HUDEP-2 (cell line): ENCODE measurements at regions not wholly inside any gene's neighbourhood (a gene's known extent, or its start where the extent isn't known, plus 50 kb on each side); places are given as distances from the start of the nearest gene placed in this dataset.
"Not testable (repeated sequence)": the region's sequence is repeated elsewhere in the genome, so short reads cannot be mapped to it uniquely, and the experiment has no call there.

Experiments
- DNase-seq, 76 experiments: peaks; one replicate each; lab custom pipeline; 2025; ENCODE audit not compliant: unreplicated experiment in 76 of 76; lab: John Stamatoyannopoulos, UW

DNA sequence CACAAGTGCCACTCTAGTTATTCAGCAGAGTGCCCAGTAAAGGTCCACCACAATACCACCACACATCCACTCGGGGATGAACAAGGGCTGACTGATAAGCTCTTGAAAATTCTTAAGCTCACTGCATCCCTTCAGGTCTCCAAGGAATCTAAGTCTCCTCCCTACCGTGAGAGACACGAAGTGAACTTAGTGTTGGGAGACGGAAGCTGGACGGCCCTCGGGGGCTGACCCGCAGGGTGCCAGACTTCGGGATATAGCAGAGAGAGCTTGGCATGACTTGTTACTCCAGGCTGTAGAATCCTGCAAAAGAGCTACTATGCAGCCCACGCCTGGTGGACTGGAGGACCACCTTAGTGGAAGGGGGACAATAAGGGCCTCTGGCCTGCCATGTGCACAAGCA lies 75.1 kb downstream of the LYZL1 start:
- DNase-seq: not testable (repeated sequence)

DNA sequence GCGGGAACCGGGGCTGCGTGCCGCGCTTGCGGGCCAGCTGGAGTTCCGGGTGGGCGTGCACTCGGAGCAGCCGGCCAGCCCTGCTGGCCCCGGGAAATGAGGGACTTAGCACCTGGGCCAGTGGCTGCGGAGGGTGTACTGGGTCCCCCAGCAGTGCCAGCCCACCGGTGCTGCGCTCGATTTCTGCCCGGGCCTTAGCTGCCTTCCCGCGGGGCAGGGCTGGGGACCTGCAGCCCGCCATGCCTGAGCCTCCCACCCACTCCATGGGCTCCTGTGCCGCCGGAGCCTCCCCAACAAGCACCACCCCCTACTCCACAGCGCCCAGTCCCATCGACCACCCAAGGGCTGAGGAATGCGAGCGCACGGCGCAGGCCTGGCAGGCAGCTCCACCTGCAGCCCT lies 77.3 kb downstream of the LYZL1 start:
- DNase-seq: not testable (repeated sequence)

DNA sequence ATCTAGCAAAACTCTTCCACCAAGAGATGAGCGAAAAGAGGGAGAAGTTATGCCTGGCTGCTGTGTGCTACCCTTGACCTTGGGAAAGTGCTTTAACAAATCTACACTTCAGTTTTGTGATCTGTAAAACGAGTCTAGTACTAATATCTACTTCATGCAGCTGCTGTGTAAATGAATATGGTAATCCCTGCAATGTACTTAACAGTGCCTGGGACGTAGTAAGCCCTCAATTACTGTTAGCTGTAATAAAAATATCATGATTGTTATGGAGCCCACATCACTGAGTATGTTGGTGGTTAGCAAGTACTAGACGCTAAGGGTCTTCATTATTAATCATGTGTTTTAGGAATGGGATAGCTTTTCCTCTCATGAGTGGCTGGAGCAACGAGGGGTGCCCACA lies 80.5 kb downstream of the LYZL1 start:
- no peak for DNase-seq

DNA sequence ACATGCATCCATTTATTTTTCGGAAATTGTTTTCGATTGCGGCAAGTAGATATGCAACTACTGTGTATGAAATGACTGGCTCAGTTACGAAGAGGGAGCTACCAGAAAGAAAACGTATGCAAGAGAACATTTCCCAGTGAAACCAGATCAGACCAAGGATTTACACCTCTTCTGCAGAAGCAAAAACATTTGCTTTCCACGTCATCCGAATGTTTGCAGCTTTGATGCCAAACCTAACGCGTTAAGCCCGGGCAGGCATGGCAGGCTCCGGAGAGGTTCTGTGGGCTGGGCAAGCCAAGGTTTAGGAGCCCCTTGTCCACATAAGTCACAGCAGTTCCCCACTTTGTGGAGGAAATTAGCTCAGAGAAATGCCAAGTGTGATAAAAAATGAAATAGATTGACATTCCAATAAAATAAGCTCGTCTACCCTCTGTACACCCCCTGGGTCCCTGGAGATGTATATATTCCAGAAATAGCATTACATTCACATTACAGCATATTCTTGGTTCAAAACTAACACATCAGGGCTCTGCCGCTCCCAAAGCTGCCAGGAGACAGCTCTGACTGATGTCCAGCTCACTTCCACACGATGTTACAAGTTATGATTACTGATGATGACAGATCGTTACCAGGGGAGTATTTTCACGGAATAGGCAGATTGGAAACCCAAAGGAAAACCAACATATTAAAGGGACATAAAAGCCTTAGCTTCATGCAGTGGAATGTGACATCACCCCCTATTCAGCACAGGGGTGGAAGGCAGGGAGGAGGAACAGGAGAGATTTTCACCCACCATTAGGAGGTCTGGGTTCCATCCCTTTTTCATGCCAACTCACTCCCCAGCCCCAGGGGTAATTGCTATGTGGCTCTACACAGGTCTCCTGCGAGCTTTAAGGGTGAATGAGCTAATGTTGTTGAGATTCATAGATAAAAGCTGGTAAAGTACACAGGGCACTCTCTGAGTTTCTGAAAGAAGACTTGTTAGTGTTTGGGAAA lies 81.5 kb downstream of the LYZL1 start:
- DNase-seq: no peak

DNA sequence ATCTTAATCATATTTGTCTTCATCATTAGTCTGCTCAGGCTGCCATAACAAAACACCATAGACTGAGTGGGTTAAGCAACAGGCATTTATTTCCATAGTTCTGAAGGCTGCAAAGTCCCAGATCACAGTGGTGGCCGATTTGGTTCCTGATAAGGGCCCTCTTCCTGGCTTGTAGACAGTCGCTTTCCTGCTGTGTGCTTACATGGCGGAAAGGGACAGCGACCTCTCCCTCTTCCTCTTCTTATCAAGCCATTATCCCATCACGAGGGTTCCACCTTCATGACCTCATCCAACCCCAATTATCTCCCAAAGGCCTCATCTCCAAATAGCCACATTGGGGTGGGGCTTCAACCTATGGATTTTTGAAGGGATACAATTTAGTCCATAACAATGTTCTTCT lies 84.0 kb downstream of the LYZL1 start:
- no peak for DNase-seq

DNA sequence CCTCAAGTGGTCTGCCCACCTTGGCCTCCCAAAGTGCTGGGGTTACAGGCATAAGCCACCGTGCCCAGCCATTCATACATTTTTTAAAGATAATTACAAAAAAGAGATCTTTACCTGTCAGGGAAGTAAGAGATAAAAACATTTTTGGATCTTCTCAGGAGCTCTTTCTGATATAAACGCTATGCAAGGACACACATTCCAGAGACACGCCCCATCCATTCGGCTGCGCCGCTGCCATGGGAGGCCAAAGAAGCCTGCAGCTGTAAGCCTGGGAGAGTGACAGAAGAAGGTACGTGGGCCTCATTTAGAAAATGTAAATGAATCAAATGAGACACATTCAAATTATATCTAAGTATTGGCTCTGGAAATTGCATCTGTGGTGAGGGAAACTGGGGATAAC lies 85.3 kb downstream of the LYZL1 start:
- DNase-seq: no peak

DNA sequence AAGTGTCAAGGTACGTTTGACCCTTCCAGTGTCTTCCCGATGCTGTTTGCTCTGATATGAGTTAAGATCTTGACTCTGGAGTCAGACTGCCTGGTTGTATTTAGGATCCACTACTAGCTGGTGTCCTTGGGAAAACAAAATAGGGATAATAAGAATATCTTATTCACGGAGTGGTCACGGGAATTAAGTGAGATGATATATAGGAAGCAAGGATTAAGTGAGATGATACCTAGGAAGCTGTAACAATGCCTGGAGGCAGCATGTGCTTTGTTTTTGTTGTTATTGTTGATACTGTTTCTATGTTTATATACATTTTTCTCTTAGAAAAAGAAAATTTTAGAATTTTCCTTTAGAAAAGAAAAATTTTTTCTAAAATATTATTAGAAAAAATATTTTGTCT lies 87.0 kb downstream of the LYZL1 start:
- DNase-seq: no peak

DNA sequence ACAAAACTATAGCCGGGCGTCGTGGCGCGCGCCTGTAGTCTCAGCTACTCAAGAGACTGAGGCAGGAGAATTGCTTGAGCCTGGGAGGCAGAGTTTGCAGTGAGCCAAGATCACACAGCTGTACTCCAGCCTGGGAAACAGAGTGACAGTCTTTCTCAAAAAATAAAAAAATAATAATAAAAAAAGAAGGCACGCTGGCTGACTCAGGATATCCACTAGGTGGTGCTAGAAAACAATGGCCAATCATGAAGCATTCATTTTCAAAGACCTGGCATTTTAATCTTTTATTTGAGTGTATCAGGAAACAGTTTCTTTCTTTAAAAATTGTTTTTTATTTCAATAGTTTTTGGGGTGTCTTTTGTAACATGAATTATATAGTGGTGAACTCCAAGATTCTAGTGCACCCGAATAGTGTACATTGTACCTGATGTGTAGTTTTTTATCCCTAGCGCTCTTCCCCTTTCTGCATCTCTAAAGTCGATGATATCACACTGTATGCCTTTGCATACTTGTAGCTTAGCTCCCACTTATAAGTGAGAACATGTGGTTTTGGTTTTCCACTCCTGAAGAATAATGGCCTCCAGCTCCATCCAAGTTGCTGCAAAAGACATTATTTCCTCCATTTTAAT lies 88.6 kb downstream of the LYZL1 start:
- peak in 6 of 76 experiments; percentile 2 to 8 (median 5) for DNase-seq

DNA sequence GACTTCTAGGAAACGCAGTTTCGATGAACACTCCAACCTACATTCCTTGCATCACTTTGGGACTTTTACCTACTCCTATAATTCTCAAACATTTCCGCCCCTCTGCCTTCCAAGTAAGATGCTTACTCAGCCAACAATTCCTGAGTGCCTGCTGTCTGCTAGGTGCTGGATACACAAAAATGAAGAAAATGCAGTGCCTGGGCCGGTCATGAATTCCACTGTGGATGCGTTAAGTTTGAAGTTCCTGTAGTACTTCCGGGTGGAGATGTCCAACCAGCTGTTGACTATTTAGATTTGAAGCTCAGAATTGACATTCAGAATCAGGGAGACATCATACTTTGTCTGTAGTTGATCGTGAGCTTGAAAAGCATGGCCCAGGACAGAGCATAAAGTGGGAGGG lies 89.2 kb downstream of the LYZL1 start:
- DNase-seq: no peak

DNA sequence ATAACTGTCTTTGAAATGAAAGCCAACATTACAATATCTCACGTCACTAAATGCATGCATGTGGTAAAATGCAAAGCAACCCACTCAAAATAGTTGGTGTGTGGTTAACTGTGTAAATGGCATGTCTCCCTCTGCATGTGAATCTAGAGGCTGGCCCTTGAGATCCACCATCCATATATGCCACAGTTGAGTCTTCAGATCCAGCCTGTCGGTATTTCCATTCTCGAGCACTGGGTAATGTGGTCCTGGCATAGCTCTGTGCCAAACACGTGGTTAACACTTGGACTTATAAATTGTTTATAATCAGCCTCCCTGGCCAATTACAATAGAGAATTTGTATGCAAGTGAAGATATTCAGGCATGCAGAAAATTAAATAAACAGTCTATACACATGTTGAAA lies 90.3 kb downstream of the LYZL1 start:
- DNase-seq: no peak

DNA sequence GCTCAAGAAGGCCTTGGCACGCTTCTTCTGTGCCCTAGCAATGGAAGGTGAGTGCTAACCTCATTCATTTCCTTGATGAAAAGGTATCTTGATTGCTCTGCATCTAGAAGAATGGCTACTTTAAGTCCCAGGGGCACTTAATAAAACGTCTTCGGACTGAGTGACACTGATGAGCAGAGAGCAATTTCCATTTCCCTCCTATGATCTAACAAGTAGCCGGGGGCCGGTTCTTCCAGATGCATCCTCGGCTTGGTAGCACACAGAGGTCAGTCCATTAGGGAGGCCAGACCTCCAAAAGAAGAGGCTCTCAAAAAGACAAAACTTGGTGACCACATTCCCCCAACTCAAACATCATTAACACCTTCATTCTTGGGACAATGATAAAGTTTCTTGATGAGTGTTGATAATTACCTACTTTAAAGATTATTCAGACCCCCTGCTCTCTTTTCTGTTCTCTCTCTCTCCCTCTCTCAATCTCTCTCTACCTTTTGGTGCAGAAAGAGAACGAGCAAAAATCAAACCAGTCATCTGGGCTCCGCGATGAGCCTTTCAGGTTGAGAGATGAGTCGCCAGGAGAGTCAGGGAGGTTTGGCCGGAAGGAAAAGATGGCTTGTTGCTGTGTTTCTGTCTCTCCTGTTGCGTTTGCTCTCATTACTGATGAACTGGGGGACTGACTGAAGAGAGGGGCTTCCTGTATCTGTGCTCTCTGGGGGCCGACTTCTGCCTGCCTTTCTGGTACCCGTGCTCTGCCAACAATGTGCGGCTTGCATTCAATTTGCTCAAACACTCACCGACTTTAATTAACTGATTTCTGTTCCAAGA lies 91.1 kb downstream of the LYZL1 start:
- DNase-seq: not testable (repeated sequence)

DNA sequence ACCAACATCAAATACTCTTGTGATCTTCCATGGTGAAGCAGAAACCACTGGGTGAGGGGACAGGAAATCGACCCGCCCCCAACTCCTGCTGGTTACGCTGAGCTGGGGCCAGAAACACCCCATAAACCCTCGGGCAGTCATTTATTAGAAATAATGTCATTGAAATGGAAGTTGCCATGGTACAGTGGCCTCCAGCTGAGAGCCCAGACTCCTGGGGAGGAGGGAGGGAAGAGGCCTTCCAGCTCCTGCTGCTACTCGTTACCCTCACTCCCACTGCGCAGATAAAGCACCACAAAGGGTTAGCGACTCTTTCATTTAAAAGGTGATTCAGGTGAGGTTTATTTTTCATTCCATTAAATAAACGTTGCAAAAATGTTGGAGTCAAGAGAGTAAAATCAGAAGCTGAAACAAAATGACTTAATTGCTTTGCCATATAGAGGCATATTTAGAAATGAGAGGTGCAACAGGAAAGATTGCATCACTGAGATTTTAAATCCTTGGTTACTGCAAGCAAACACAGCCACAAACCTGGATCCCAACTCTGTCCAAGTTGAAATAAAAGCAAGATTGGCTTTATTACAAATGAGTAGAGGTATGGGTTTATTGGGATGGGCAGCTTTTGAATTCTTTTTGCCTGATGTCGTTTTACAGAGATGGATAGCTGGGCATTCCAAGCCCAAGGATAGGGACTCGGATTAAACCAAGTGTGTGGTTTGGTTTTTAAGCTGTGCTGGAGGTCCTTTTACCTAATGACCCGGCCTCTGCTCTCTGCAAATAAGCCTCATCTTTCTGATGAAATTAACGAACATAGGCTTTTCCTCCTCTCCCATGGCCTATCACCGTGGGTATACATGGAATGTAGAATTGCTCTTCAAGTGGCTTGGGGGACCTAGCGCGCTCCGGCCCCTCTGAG lies 92.0 kb downstream of the LYZL1 start:
- not testable (repeated sequence) for DNase-seq

DNA sequence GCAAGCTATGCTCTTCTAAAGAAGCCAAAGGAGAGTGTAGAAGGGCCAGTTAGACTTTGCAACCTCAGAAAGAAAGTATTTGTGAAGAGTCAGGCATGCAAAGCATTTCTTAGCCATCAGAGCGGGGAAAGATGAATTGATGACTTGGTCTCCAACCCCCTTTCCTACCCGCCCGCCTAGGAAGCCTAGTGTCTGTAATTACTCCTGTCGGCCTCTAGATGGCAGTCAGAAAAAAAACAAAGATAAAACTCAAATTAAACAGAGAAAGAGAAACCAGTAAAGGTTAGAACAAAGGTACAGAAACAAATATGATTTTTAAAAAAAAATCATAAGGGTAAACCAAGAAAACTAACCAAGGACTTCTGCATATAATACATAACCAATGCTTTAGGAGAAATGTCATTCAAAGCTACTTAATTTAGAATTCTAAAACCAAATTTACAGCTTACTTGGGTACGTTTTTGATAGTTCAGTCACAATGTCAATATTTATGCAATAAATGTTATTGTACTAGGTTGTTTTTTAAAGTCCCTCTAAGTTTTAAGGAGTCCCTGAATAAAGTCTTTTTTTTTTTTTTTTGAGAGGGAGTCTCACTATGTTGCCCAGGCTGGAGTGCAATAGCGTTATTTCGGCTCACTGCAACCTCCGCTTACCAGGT lies 97.6 kb downstream of the LYZL1 start:
- DNase-seq: peak in 3 of 76 experiments; percentile 2 to 9 (median 2)

DNA sequence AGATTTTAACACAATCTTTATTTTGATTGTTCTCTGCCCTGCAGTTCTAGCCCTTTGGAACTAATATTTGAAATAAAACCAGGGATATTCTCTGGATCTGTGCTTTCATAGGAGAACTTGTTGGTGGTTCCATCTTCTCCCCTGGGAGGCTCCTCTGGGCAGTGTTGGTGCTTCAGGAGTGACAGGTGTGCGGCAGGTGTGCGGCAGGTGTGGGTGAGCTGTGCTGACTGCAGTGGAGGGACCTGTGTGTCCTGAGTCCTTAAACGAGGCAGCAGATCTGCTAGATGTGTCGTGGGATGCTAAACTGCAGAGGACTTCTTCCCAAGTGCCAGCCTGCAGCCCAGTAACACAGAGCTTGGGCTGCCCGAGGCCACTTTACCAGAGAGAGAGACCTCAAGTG lies 98.4 kb downstream of the LYZL1 start:
- DNase-seq: no peak

DNA sequence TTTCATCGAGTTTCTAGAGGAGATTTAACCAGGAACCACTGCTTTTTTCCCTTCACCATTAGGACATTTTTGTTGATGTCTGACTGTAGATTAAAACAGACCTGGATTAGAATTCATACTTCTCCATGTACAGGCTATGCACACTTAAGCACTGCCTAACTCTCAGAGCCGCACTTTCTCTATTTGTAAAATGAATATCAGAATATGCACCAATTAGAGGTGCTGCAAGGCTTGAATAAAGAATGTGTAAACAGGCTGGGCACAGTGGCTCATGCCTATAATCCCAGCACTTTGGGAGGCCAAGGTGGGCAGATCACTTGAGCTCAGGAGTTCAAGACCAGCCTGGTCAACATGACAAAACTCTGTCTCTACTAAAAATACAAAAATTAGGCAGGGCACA lies 99.2 kb downstream of the LYZL1 start:
- not testable (repeated sequence) for DNase-seq

DNA sequence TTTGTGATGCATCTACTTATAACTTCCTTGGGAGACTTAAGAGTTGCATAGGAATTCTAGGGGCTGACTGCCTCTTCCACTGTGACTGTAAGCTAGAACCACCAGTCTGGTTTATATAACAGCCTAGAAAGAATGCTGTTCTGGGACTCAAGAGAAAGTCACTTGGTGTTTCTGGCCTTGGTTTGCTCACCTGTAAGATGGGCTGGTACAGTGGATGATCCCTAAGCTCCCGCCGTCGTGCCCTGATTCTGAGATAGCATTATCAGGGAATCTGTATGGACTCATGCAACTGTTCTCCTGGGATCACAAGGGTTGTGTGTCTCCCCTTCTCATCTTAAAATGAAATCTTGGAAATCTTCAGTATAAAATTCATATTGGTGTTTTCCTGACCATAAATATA lies 100.6 kb downstream of the LYZL1 start:
- no peak for DNase-seq

DNA sequence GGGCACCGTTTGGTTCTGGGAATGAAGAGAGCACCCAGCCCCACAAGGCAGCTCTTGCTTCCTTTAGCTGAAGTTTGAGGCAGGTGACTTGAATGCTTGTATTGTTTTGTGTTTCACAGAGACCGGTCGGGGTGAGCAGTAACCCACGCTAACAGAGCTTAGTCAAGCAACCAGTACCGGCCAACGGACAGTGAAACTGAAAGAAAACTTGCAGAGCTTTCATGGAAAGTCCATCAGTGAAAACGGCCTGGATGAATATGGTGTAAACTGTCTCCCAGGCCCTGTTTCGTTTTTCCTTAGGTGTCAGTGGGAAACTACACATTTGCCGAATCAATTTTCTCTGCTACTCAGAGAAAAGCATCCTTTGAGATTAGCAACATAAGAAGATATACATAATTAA lies 101.1 kb downstream of the LYZL1 start:
- DNase-seq: no peak

DNA sequence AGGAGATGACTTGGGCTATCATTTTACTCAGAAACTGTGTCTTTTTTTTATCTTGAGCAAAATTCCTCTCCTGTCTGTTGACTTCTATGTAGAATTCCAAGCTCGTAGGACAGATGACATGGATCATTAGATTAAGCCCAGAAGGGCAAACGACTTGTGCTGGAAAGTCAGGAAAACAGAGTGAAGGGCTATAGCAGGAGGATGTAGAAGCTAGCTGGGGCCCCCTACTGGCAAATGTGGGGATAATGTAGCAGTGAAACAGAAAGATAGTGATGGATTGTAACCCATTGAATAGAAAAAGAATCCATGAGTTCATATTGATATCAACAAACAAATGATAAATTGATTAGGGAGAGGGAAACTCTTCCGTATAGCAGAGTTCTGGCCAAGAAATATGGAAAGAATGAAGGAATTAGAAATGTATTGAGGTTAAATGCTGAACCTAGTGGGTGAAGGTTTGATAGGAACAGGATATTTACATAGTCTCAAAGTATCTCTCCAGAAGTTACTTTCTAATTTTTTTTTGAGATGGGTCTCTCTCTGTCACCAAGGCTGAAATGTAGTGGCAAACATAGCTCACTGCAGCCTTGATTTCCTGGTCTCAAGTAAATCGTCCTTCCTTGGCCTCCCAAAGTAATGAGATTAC lies 103.6 kb downstream of the LYZL1 start:
- DNase-seq: peak in 15 of 76 experiments; percentile 3 to 28 (median 9)

DNA sequence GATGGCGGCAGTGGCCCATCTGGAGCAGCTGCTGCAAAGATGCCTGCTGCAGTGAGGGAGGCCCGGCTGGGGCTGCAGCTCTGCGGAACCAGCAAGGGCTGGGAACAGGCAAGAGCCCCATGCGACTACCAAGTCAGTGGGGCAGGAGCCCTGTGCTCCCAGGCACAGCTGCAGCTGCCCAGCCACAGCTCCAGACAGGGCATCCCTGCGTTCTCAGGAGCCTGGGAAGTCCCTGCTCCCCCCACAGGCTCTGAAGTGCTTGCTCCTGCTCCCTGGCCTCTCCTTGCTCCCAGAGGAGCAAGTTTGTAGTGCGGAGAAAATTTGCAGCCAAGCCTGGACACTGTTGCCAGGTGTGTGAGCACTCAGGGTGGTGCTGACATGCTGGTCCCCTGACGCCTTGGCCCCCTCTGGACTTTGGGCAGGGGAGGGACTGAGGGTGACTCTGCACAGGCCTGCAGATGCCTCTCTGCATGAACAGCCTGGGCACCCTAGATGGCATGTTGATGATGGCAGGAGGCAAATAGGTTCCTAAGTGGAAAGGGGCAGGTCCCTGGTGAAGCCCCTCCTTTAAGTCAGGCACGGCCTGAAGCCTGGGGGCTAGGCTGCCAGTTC lies 105.6 kb downstream of the LYZL1 start:
- DNase-seq: no peak
